GM12891 (cell line): ENCODE measurements at regions not wholly inside any gene's neighbourhood (a gene's known extent, or its start where the extent isn't known, plus 50 kb on each side); places are given as distances from the start of the nearest gene placed in this dataset.
"Not testable (repeated sequence)": the region's sequence is repeated elsewhere in the genome, so short reads cannot be mapped to it uniquely, and the experiment has no call there.

ENCODE experiments used
- DNase-seq: peaks from one replicate; pipeline ENCODE4 v3.0.0; 2011; ENCODE audit warnings: low spot score; ENCODE audit not compliant: insufficient read length
- FAIRE-seq: peaks from 2 replicates; lab custom pipeline; 2011; peaks lifted over from hg19 to GRCh38; lab: Jason Lieb, UNC
- PAX5 ChIP-seq: IDR thresholded peaks from 2 replicates; pipeline ENCODE4 v1.6.1; 2011; ENCODE audit warnings: low read length, moderate library complexity, mild to moderate bottlenecking; ENCODE audit not compliant: insufficient read depth, severe bottlenecking
- POLR2A ChIP-seq: IDR thresholded peaks from 2 replicates; pipeline ENCODE4 v1.6.1; 2011; ENCODE audit warnings: low read depth, low read length, control low read depth
- POLR2AphosphoS5 ChIP-seq: IDR thresholded peaks from 2 replicates; pipeline ENCODE4 v1.6.1; 2011; ENCODE audit warnings: low read depth, low read length, control low read depth
- POU2F2 ChIP-seq: IDR thresholded peaks from 2 replicates; pipeline ENCODE4 v1.6.1; 2011; ENCODE audit warnings: low read depth, mild to moderate bottlenecking, control low read depth, low read length, moderate library complexity
- SPI1 ChIP-seq: IDR thresholded peaks from 2 replicates; pipeline ENCODE4 v1.6.1; 2011; ENCODE audit warnings: low read depth, low read length, control low read depth
- TAF1 ChIP-seq: IDR thresholded peaks from 2 replicates; pipeline ENCODE4 v1.6.1; 2011; ENCODE audit warnings: low read depth, low read length, control low read depth

- no peak for FAIRE-seq
- TF ChIP-seq POU2F2 = no peak
- no peak for TF ChIP-seq SPI1
- no peak for TF ChIP-seq TAF1
- TF ChIP-seq POLR2AphosphoS5 = no peak
- no peak for TF ChIP-seq PAX5
- no peak for TF ChIP-seq POLR2A
- DNase-seq = no peak
These were observed 408.5 kb upstream of the USP9Y start for GRCh38 chrY:12292542-12292941.

- FAIRE-seq (no peak), DNase-seq (no peak)
- TF ChIP-seq POU2F2 = no peak
- no peak for TF ChIP-seq TAF1
- TF ChIP-seq SPI1 = no peak
- TF ChIP-seq POLR2A = no peak
- TF ChIP-seq POLR2AphosphoS5 = no peak
- no peak for TF ChIP-seq PAX5
These were observed 404.6 kb upstream of the USP9Y start for GRCh38 chrY:12296460-12296859.

- DNase-seq, FAIRE-seq: not testable (repeated sequence)
These were observed 401.2 kb upstream of the USP9Y start for GRCh38 chrY:12299796-12300195.

- DNase-seq (no peak), FAIRE-seq (peak; percentile 41)
- no peak for TF ChIP-seq TAF1
- no peak for TF ChIP-seq PAX5
- TF ChIP-seq POLR2A = no peak
- TF ChIP-seq POU2F2 = no peak
- TF ChIP-seq POLR2AphosphoS5 = no peak
- TF ChIP-seq SPI1 = no peak
These were observed 397.6 kb upstream of the USP9Y start for GRCh38 chrY:12303464-12303863.

GRCh38 chrY:12305456-12305855, 395.6 kb upstream of the USP9Y start:
- FAIRE-seq (no peak), DNase-seq (no peak)
- no peak for TF ChIP-seq TAF1
- no peak for TF ChIP-seq POU2F2
- TF ChIP-seq PAX5 = no peak
- TF ChIP-seq POLR2AphosphoS5 = no peak
- TF ChIP-seq SPI1 = no peak

GRCh38 chrY:12309212-12309611, 391.8 kb upstream of the USP9Y start:
- DNase-seq (no peak), FAIRE-seq (no peak)
- TF ChIP-seq PAX5 = peak; percentile 82
- no peak for TF ChIP-seq POLR2AphosphoS5
- TF ChIP-seq POU2F2 = no peak
- TF ChIP-seq SPI1 = no peak

- TF ChIP-seq TAF1 = no peak
- TF ChIP-seq PAX5 = no peak
- no peak for TF ChIP-seq POLR2A
- no peak for TF ChIP-seq POU2F2
- no peak for TF ChIP-seq POLR2AphosphoS5
- TF ChIP-seq SPI1 = no peak
- FAIRE-seq (no peak), DNase-seq (no peak)
These were observed 390.2 kb upstream of the USP9Y start for GRCh38 chrY:12310832-12311231.

GRCh38 chrY:12327751-12328150, 373.3 kb upstream of the USP9Y start:
- DNase-seq (no peak), FAIRE-seq (no peak)
- TF ChIP-seq PAX5 (no peak), POU2F2 (no peak), SPI1 (no peak), TAF1 (no peak), POLR2A (no peak), POLR2AphosphoS5 (no peak)

- not testable (repeated sequence) for FAIRE-seq, DNase-seq
These were observed 369.1 kb upstream of the USP9Y start for GRCh38 chrY:12331917-12332316.

- FAIRE-seq (no peak), DNase-seq (no peak)
- TF ChIP-seq SPI1 = no peak
- TF ChIP-seq POLR2A = no peak
- TF ChIP-seq TAF1 = no peak
- TF ChIP-seq POU2F2 = no peak
- TF ChIP-seq PAX5 = no peak
- TF ChIP-seq POLR2AphosphoS5 = no peak
These were observed 357.8 kb upstream of the USP9Y start for GRCh38 chrY:12343211-12343610.

- TF ChIP-seq POU2F2 = no peak
- TF ChIP-seq TAF1 = no peak
- no peak for TF ChIP-seq PAX5
- no peak for TF ChIP-seq SPI1
- DNase-seq = no peak
- no peak for FAIRE-seq
These were observed 352.9 kb upstream of the USP9Y start for GRCh38 chrY:12348181-12348580.
